ENCODE measurements at regions not wholly inside any gene's neighbourhood (a gene's known extent, or its start where the extent isn't known, plus 50 kb on each side); places are given as distances from the start of the nearest gene placed in this dataset.

GRCh38 chr6:144586986-144587385 lies 301.9 kb downstream of the UTRN start:
- Histone ChIP-seq H3K23me2 (ENCODE audit: insufficient read length, low read depth, low read length, poor library complexity, severe bottlenecking) (no peaks in the 10 kb centered on the region), H3K27me3 (ENCODE audit: insufficient read depth, low read length) (no peaks in the 10 kb centered on the region), H3K4me1 (ENCODE audit: insufficient read depth, low read length) (no peaks in the 10 kb centered on the region; the same call in 1 of the 2 replicates), H2BK20ac (ENCODE audit: low read depth, low read length, poor library complexity, severe bottlenecking) (no peak overlapping the region), H3K79me2 (ENCODE audit: insufficient read depth, low read length) (no peaks in the 10 kb centered on the region), H2BK15ac (ENCODE audit: low read depth, low read length) (no peak overlapping the region), H3K9ac (ENCODE audit: extremely low read depth, insufficient read length, low read length) (no peak overlapping the region), H3K4ac (ENCODE audit: low read depth, low read length) (no peak overlapping the region), H4K5ac (ENCODE audit: insufficient read length, low read depth, low read length) (no peak overlapping the region), H4K91ac (ENCODE audit: insufficient read length, low read depth, low read length) (no peak overlapping the region), H3K79me1 (ENCODE audit: insufficient read depth, low read depth, low read length, poor library complexity, severe bottlenecking) (no peaks in the 10 kb centered on the region), H2AFZ (ENCODE audit: low read length) (no peak overlapping the region), H2BK120ac (ENCODE audit: low read depth, low read length, poor library complexity, severe bottlenecking) (no peak overlapping the region), H3K27ac (ENCODE audit: insufficient read length, low read depth, low read length) (no peak overlapping the region), H3K56ac (ENCODE audit: insufficient read length, low read depth, low read length) (no peak overlapping the region), H4K8ac (replicated peaks; ENCODE audit: insufficient read length, low read depth, low read length) (no peak overlapping the region), H3K4me2 (ENCODE audit: insufficient read depth, insufficient read length, low read length) (no peak overlapping the region), H3K18ac (ENCODE audit: insufficient read length, low read depth, low read length) (no peak overlapping the region), H3K14ac (ENCODE audit: insufficient read depth, low read length) (no peak overlapping the region), H2AK5ac (ENCODE audit: insufficient read length, low read length) (no peak overlapping the region), H3K23ac (ENCODE audit: insufficient read length, low read depth, low read length) (no peak overlapping the region), H2BK12ac (ENCODE audit: insufficient read length, low read depth, low read length) (no peak overlapping the region), H3K9me3 (ENCODE audit: control insufficient read depth, low read depth, low read length) (no peaks in the 10 kb centered on the region), H3T11ph (ENCODE audit: low read length) (no peak overlapping the region), H2BK5ac (ENCODE audit: insufficient read length, low read length) (no peak overlapping the region), H4K20me1 (ENCODE audit: control insufficient read depth, insufficient read depth, insufficient read length) (no peaks in the 10 kb centered on the region)
- peaks cover 41 to 51% of the 10 kb centered on the region in 2 experiments for H3K4me1 Mint-ChIP-seq
- no peak for DNase-seq
- 0 out of 5 replicates have a peak, but pooled peaks cover 0 to 3% of the 10 kb centered on the region in 2 experiments for H3K9me3 Mint-ChIP-seq
- TF ChIP-seq CTCF (conservative IDR thresholded peaks at IDR 0.05), result peak; percentile 16; the same call in 1 of the 3 replicates
- no CpG with 5 or more reads among the region's 3 CpGs for WGBS (ENCODE audit: extremely low coverage, insufficient read length, low lambda C conversion rate)
- H3K4me3 Mint-ChIP-seq, result no peak overlapping the region
- H3K27me3 Mint-ChIP-seq (ENCODE audit: low read depth), result no peaks in the 10 kb centered on the region
- peak overlapping the region; percentile 29 to 77 (median 52); a peak in 4 of 7 replicates for H3K27ac Mint-ChIP-seq
- H3K36me3 Mint-ChIP-seq (ENCODE audit: insufficient read depth in 1 of 3, low read depth in 3 of 3), result peaks cover 4 to 26% (median 5%) of the 10 kb centered on the region in 3 experiments; a peak in 4 of 7 replicates

Data from H9 (cell line).